Chondrocyte (in vitro differentiated cells): ENCODE measurements at regions not wholly inside any gene's neighbourhood (a gene's known extent, or its start where the extent isn't known, plus 50 kb on each side); places are given as distances from the start of the nearest gene placed in this dataset.
A peak's percentile ranks its signal among the peaks of the same experiment; 100 is the strongest.

Experiments used
- DNase-seq: peaks from one replicate; pipeline ENCODE4 v3.0.0; 2021; ENCODE audit warnings: mixed read lengths, low spot score
- H3K27ac Mint-ChIP-seq: one replicate; pipeline ENCODE4 v1.8.0; 2021; ENCODE audit warnings: mild to moderate bottlenecking, moderate library complexity, mixed read lengths; ENCODE audit not compliant: unreplicated experiment
- H3K27me3 Mint-ChIP-seq: 2 replicates; pipeline ENCODE4 v1.8.0; 2021; ENCODE audit warnings: low read depth, mixed read lengths
- H3K36me3 Mint-ChIP-seq: 2 replicates; pipeline ENCODE4 v1.8.0; 2021; ENCODE audit warnings: low read depth, mixed read lengths
- H3K4me1 Mint-ChIP-seq: 2 replicates; pipeline ENCODE4 v1.8.0; 2021; ENCODE audit warnings: low read depth, mild to moderate bottlenecking, mixed read lengths
- H3K4me3 Mint-ChIP-seq: one replicate; pipeline ENCODE4 v1.8.0; 2021; ENCODE audit warnings: mild to moderate bottlenecking, moderate library complexity, mixed read lengths; ENCODE audit not compliant: unreplicated experiment
- H3K9me3 Mint-ChIP-seq: 2 replicates; pipeline ENCODE4 v1.8.0; 2021; ENCODE audit warnings: low read depth, mixed read lengths
- CTCF ChIP-seq: fragments of 200-600 bp; sonication (generic); IDR thresholded peaks from 2 replicates; pipeline ENCODE4 v1.5.0; 2021; ENCODE audit warnings: antibody characterized with exemption, mild to moderate bottlenecking, moderate library complexity

DNA sequence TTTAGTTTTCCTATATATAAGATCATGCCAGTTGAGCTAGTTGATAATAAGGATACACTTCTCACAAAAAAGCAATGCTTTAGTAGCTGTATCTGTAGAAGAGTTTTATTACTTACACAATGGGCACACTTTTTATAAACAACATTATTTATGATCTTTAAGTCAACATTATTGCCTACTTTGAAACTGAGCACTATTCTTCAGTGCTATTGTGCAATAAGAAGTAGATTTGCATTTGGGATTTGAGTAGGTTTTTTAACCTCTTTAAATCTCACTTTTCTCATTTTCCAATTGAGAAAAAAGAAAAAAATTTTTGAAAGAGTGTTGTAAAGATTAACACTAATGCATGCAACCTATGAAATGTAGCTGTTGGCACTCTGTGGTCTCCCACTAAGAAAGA, 1198.3 kb downstream of the GALC start:
- H3K4me1 Mint-ChIP-seq = peaks cover 6% of the 10 kb centered on the region
- peaks cover 4% of the 10 kb centered on the region for H3K9me3 Mint-ChIP-seq
- H3K36me3 Mint-ChIP-seq = no peaks in the 10 kb centered on the region
- no peak overlapping the region for H3K4me3 Mint-ChIP-seq
- H3K27ac Mint-ChIP-seq = no peak overlapping the region
- no peak for DNase-seq
- TF ChIP-seq CTCF = no peak
- no peaks in the 10 kb centered on the region for H3K27me3 Mint-ChIP-seq

GRCh38 chr14:86790408-86791364, 1202.3 kb downstream of the GALC start:
- TF ChIP-seq CTCF = peak; percentile 24
- Mint-ChIP-seq H3K4me3 (no peak overlapping the region), H3K27me3 (no peaks in the 10 kb centered on the region), H3K9me3 (peaks cover 4% of the 10 kb centered on the region), H3K27ac (no peak overlapping the region), H3K4me1 (peaks cover 14% of the 10 kb centered on the region), H3K36me3 (no peaks in the 10 kb centered on the region)
- DNase-seq = no peak

DNA sequence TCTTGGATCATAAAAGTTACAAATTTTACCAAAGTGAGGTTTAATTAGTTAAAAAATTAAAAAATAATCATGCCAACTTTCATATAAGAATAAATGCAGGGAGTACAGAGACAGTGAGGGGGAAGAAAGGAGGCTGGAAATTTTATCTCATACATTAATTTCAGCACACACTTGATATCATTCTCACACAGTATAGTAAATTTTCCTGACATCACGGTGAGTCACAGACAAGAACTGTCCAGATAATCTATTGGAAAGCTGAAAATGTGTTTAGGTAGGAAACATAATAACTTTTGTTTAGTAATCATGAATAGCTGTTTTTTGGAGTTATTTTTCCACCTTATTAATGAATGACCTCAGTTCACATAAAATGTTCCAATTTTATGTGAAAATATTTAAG, 1204.8 kb downstream of the GALC start:
- TF ChIP-seq CTCF = no peak
- H3K9me3 Mint-ChIP-seq = peaks cover 4% of the 10 kb centered on the region
- H3K27me3 Mint-ChIP-seq = no peaks in the 10 kb centered on the region
- no peak overlapping the region for H3K4me3 Mint-ChIP-seq
- H3K4me1 Mint-ChIP-seq = peaks cover 14% of the 10 kb centered on the region
- H3K27ac Mint-ChIP-seq = no peak overlapping the region
- DNase-seq = no peak
- no peaks in the 10 kb centered on the region for H3K36me3 Mint-ChIP-seq

- no peak for DNase-seq
- Mint-ChIP-seq H3K4me1 (peaks cover 14% of the 10 kb centered on the region), H3K27ac (peak overlapping the region; percentile 2), H3K36me3 (no peaks in the 10 kb centered on the region), H3K27me3 (no peaks in the 10 kb centered on the region), H3K4me3 (no peak overlapping the region), H3K9me3 (peaks cover 4% of the 10 kb centered on the region)
- no peak for TF ChIP-seq CTCF
Measured at GRCh38 chr14:86787717-86788116, 1205.3 kb downstream of the GALC start.

- no peak overlapping the region for H3K4me3 Mint-ChIP-seq
- no peaks in the 10 kb centered on the region for H3K9me3 Mint-ChIP-seq
- H3K27ac Mint-ChIP-seq = no peak overlapping the region
- H3K4me1 Mint-ChIP-seq = peaks cover 12% of the 10 kb centered on the region
- no peaks in the 10 kb centered on the region for H3K36me3 Mint-ChIP-seq
- H3K27me3 Mint-ChIP-seq = no peaks in the 10 kb centered on the region
- no peak for DNase-seq
- TF ChIP-seq CTCF = no peak
Measured at GRCh38 chr14:86782092-86782580, 1210.8 kb downstream of the GALC start.
